ENCODE measurements at regions not wholly inside any gene's neighbourhood (a gene's known extent, or its start where the extent isn't known, plus 50 kb on each side); places are given as distances from the start of the nearest gene placed in this dataset.

- TF ChIP-seq FOXP2 (optimal IDR thresholded peaks at IDR 0.05; ENCODE audit: borderline replicate concordance, extremely low read depth, extremely low read length, insufficient read depth), result no peak
- TF ChIP-seq TAF1 (IDR thresholded peaks at IDR 0.05; ENCODE audit: borderline replicate concordance, insufficient read depth, low read length), result no peak
- TF ChIP-seq POLR2AphosphoS5 (IDR thresholded peaks at IDR 0.05; ENCODE audit: low read depth, low read length), result no peak
- TF ChIP-seq SIN3A (IDR thresholded peaks at IDR 0.05; ENCODE audit: borderline replicate concordance, insufficient read depth, low read length), result no peak
- no peak for TF ChIP-seq REST (IDR thresholded peaks at IDR 0.05; ENCODE audit: insufficient read depth in 1 of 2, low read depth in 2 of 2, low read length in 2 of 2)
Measured at GRCh38 chr14:50013198-50013918, 103.0 kb downstream of the VCPKMT start.

- TF ChIP-seq FOXP2 (optimal IDR thresholded peaks at IDR 0.05; ENCODE audit: borderline replicate concordance, extremely low read depth, extremely low read length, insufficient read depth) (no peak), TAF1 (IDR thresholded peaks at IDR 0.05; ENCODE audit: borderline replicate concordance, insufficient read depth, low read length) (no peak), REST (IDR thresholded peaks at IDR 0.05; ENCODE audit: insufficient read depth in 1 of 2, low read depth in 2 of 2, low read length in 2 of 2) (no peak), SIN3A (IDR thresholded peaks at IDR 0.05; ENCODE audit: borderline replicate concordance, insufficient read depth, low read length) (no peak), POLR2AphosphoS5 (IDR thresholded peaks at IDR 0.05; ENCODE audit: low read depth, low read length) (no peak)
Measured at GRCh38 chr14:50013934-50014333, 102.4 kb downstream of the VCPKMT start.

GRCh38 chr14:50014809-50015430, 101.5 kb downstream of the VCPKMT start:
- no peak for TF ChIP-seq FOXP2 (optimal IDR thresholded peaks at IDR 0.05; ENCODE audit: borderline replicate concordance, extremely low read depth, extremely low read length, insufficient read depth)

- no peak for TF ChIP-seq SIN3A (IDR thresholded peaks at IDR 0.05; ENCODE audit: borderline replicate concordance, insufficient read depth, low read length)
- no peak for TF ChIP-seq FOXP2 (optimal IDR thresholded peaks at IDR 0.05; ENCODE audit: borderline replicate concordance, extremely low read depth, extremely low read length, insufficient read depth)
- TF ChIP-seq POLR2AphosphoS5 (IDR thresholded peaks at IDR 0.05; ENCODE audit: low read depth, low read length), result no peak
- no peak for TF ChIP-seq REST (IDR thresholded peaks at IDR 0.05; ENCODE audit: insufficient read depth in 1 of 2, low read depth in 2 of 2, low read length in 2 of 2)
Measured at GRCh38 chr14:50015716-50016115, 100.7 kb downstream of the VCPKMT start.

- TF ChIP-seq REST (IDR thresholded peaks at IDR 0.05; ENCODE audit: insufficient read depth in 1 of 2, low read depth in 2 of 2, low read length in 2 of 2) (no peak), FOXP2 (optimal IDR thresholded peaks at IDR 0.05; ENCODE audit: borderline replicate concordance, extremely low read depth, extremely low read length, insufficient read depth) (no peak), TAF1 (IDR thresholded peaks at IDR 0.05; ENCODE audit: borderline replicate concordance, insufficient read depth, low read length) (no peak), SIN3A (IDR thresholded peaks at IDR 0.05; ENCODE audit: borderline replicate concordance, insufficient read depth, low read length) (no peak), POLR2AphosphoS5 (IDR thresholded peaks at IDR 0.05; ENCODE audit: low read depth, low read length) (no peak)
Measured at GRCh38 chr14:50018201-50018932, 98.0 kb downstream of the VCPKMT start.

Data from PFSK-1 (cell line).